Neural cell (in vitro differentiated cells): ENCODE measurements at regions not wholly inside any gene's neighbourhood (a gene's known extent, or its start where the extent isn't known, plus 50 kb on each side); places are given as distances from the start of the nearest gene placed in this dataset.

Experiments used
- EP300 ChIP-seq: fragments of 450-650 bp; conservative IDR thresholded peaks from 2 replicates; pipeline ENCODE4 v1.6.1; 2014; ENCODE audit warnings: antibody characterized with exemption, mild to moderate bottlenecking, moderate library complexity; ENCODE audit not compliant: poor library complexity, severe bottlenecking
- MXI1 ChIP-seq: fragments of 450-650 bp; conservative IDR thresholded peaks from 2 replicates; pipeline ENCODE4 v1.6.1; 2014; ENCODE audit warnings: antibody characterized with exemption, mild to moderate bottlenecking; ENCODE audit not compliant: poor library complexity, severe bottlenecking
- POLR2AphosphoS5 ChIP-seq: IDR thresholded peaks from 2 replicates; pipeline ENCODE4 v1.6.1; 2012
- TF ChIP-seq, protein P1 (sequence below): fragments of 450-650 bp; IDR thresholded peaks from 2 replicates; pipeline ENCODE4 v1.5.1; 2014; ENCODE audit warnings: antibody characterized with exemption, mild to moderate bottlenecking, moderate library complexity; ENCODE audit not compliant: poor library complexity, severe bottlenecking
- TF ChIP-seq, protein P2 (sequence below): IDR thresholded peaks from 2 replicates; pipeline ENCODE4 v1.6.1; 2012; ENCODE audit warnings: borderline replicate concordance

DNA sequence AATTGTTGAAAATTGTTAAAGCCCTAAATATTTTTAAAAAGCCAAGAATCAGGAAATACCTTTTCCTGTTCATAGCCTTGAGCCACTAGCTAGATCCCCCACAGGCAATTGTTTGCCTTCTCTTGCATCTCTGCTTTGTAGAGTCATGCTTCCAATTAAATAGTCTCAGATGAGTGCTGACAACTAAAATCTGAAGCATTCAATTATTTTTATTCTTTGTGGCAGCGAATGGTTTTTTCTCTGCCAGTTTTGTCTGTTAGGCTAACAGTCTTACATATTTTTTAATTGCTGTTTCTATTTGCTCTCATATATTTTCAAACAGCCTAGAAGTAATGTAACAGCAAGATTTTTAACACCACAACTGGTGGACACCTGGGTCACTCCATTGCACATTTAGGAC lies 277.1 kb upstream of the GBE1 start:
- TF ChIP-seq, protein P1, sequence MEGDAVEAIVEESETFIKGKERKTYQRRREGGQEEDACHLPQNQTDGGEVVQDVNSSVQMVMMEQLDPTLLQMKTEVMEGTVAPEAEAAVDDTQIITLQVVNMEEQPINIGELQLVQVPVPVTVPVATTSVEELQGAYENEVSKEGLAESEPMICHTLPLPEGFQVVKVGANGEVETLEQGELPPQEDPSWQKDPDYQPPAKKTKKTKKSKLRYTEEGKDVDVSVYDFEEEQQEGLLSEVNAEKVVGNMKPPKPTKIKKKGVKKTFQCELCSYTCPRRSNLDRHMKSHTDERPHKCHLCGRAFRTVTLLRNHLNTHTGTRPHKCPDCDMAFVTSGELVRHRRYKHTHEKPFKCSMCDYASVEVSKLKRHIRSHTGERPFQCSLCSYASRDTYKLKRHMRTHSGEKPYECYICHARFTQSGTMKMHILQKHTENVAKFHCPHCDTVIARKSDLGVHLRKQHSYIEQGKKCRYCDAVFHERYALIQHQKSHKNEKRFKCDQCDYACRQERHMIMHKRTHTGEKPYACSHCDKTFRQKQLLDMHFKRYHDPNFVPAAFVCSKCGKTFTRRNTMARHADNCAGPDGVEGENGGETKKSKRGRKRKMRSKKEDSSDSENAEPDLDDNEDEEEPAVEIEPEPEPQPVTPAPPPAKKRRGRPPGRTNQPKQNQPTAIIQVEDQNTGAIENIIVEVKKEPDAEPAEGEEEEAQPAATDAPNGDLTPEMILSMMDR: no peak
- TF ChIP-seq POLR2AphosphoS5: no peak
- no peak for TF ChIP-seq EP300
- TF ChIP-seq, protein P2, sequence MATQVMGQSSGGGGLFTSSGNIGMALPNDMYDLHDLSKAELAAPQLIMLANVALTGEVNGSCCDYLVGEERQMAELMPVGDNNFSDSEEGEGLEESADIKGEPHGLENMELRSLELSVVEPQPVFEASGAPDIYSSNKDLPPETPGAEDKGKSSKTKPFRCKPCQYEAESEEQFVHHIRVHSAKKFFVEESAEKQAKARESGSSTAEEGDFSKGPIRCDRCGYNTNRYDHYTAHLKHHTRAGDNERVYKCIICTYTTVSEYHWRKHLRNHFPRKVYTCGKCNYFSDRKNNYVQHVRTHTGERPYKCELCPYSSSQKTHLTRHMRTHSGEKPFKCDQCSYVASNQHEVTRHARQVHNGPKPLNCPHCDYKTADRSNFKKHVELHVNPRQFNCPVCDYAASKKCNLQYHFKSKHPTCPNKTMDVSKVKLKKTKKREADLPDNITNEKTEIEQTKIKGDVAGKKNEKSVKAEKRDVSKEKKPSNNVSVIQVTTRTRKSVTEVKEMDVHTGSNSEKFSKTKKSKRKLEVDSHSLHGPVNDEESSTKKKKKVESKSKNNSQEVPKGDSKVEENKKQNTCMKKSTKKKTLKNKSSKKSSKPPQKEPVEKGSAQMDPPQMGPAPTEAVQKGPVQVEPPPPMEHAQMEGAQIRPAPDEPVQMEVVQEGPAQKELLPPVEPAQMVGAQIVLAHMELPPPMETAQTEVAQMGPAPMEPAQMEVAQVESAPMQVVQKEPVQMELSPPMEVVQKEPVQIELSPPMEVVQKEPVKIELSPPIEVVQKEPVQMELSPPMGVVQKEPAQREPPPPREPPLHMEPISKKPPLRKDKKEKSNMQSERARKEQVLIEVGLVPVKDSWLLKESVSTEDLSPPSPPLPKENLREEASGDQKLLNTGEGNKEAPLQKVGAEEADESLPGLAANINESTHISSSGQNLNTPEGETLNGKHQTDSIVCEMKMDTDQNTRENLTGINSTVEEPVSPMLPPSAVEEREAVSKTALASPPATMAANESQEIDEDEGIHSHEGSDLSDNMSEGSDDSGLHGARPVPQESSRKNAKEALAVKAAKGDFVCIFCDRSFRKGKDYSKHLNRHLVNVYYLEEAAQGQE: no peak
- no peak for TF ChIP-seq MXI1
